SK-N-SH treated with all-trans-retinoic acid at 6 μM for 48 hours (cell line): ENCODE measurements at regions not wholly inside any gene's neighbourhood (a gene's known extent, or its start where the extent isn't known, plus 50 kb on each side); places are given as distances from the start of the nearest gene placed in this dataset.
A peak's percentile ranks its signal among the peaks of the same experiment; 100 is the strongest.

Experiments
- ATAC-seq: fragments of 200-7000 bp; cut with Tn5 transposase; 3 replicates; pipeline ENCODE4 v1.9.1; 2020; ENCODE audit warnings: mild to moderate bottlenecking, moderate library complexity
- ARNTL ChIP-seq: fragments of 450-650 bp; formaldehyde crosslinking; IDR thresholded peaks from 2 replicates; pipeline ENCODE4 v1.5.0; 2020; ENCODE audit warnings: low read depth, mild to moderate bottlenecking, moderate library complexity, borderline replicate concordance
- BACH2 ChIP-seq: fragments of 250-450 bp; sonication (Bioruptor Pico); IDR thresholded peaks from 2 replicates; pipeline ENCODE4 v1.9.0; 2021; ENCODE audit warnings: mild to moderate bottlenecking, borderline replicate concordance
- CREB5 ChIP-seq: fragments of 250-450 bp; sonication (Bioruptor Pico); IDR thresholded peaks from 2 replicates; pipeline ENCODE4 v1.5.1; 2020; ENCODE audit warnings: low read depth, mild to moderate bottlenecking, moderate library complexity
- CSRNP3 ChIP-seq: fragments of 250-450 bp; sonication (Bioruptor Pico); IDR thresholded peaks from 2 replicates; pipeline ENCODE4 v1.5.1; 2021; ENCODE audit warnings: mild to moderate bottlenecking, moderate library complexity
- ESRRG ChIP-seq: fragments of 250-450 bp; sonication (Bioruptor Pico); IDR thresholded peaks from 2 replicates; pipeline ENCODE4 v1.6.1; 2021; ENCODE audit warnings: mild to moderate bottlenecking
- ISL1 ChIP-seq: fragments of 250-450 bp; sonication (Bioruptor Pico); IDR thresholded peaks from 2 replicates; pipeline ENCODE4 v2.1.2; 2022; ENCODE audit warnings: mild to moderate bottlenecking, moderate library complexity
- POU6F1 ChIP-seq: fragments of 250-450 bp; sonication (Bioruptor Pico); IDR thresholded peaks from 2 replicates; pipeline ENCODE4 v1.8.0; 2021; ENCODE audit warnings: low read depth, mild to moderate bottlenecking, moderate library complexity, borderline replicate concordance
- PPARA ChIP-seq: fragments of 250-450 bp; sonication (Bioruptor Pico); IDR thresholded peaks from 2 replicates; pipeline ENCODE4 v1.5.0; 2020; ENCODE audit warnings: mild to moderate bottlenecking, borderline replicate concordance
- TCF4 ChIP-seq: fragments of 250-450 bp; sonication (Bioruptor Pico); IDR thresholded peaks from 2 replicates; pipeline ENCODE4 v1.8.0; 2021; ENCODE audit warnings: mild to moderate bottlenecking, moderate library complexity, borderline replicate concordance
- TSHZ2 ChIP-seq: fragments of 250-450 bp; sonication (Bioruptor Pico); IDR thresholded peaks from 2 replicates; pipeline ENCODE4 v1.5.0; 2020; ENCODE audit warnings: mild to moderate bottlenecking, moderate library complexity
- ZC3H10 ChIP-seq: fragments of 250-450 bp; sonication (Bioruptor Pico); IDR thresholded peaks from 2 replicates; pipeline ENCODE4 v1.5.1; 2021; ENCODE audit warnings: mild to moderate bottlenecking, moderate library complexity
- ZFP3 ChIP-seq: fragments of 250-450 bp; sonication (Bioruptor Pico); IDR thresholded peaks from 2 replicates; pipeline ENCODE4 v1.5.0; 2020; ENCODE audit warnings: mild to moderate bottlenecking, moderate library complexity
- ZFP30 ChIP-seq: fragments of 450-650 bp; formaldehyde crosslinking; IDR thresholded peaks from 2 replicates; pipeline ENCODE4 v1.5.0; 2022; ENCODE audit warnings: mild to moderate bottlenecking, moderate library complexity
- ZNF565 ChIP-seq: fragments of 450-650 bp; formaldehyde crosslinking; conservative IDR thresholded peaks from 2 replicates; pipeline ENCODE4 v1.5.0; 2020; ENCODE audit warnings: low read depth, mild to moderate bottlenecking, moderate library complexity
- ZNF70 ChIP-seq: fragments of 450-650 bp; formaldehyde crosslinking; IDR thresholded peaks from 2 replicates; pipeline ENCODE4 v1.5.0; 2020; ENCODE audit warnings: mild to moderate bottlenecking, moderate library complexity
- ZNF8 ChIP-seq: fragments of 450-650 bp; formaldehyde crosslinking; IDR thresholded peaks from 2 replicates; pipeline ENCODE4 v1.5.0; 2020; ENCODE audit warnings: mild to moderate bottlenecking, moderate library complexity

GRCh38 chr6:144697369-144697760, 412.2 kb downstream of the UTRN start:
- TF ChIP-seq ISL1 (CRISPR knock-in tag) (peak; percentile 48), TSHZ2 (CRISPR knock-in tag) (peak; percentile 69; the same call in 1 of the 2 replicates), TCF4 (CRISPR knock-in tag) (peak; percentile 94), ESRRG (no peak)
- ATAC-seq, result peak; percentile 32; the same call in 1 of the 3 replicates

GRCh38 chr6:144697801-144698200, 412.7 kb downstream of the UTRN start:
- no peak for ATAC-seq
- no peak for TF ChIP-seq TCF4 (CRISPR knock-in tag)
- TF ChIP-seq ZC3H10, result no peak
- no peak for TF ChIP-seq BACH2
- TF ChIP-seq ZFP3 (CRISPR knock-in tag), result no peak
- TF ChIP-seq ARNTL (CRISPR knock-in tag), result no peak
- TF ChIP-seq ZNF70 (CRISPR knock-in tag), result no peak
- TF ChIP-seq CREB5, result no peak
- no peak for TF ChIP-seq ZNF565 (CRISPR knock-in tag)
- no peak for TF ChIP-seq CSRNP3 (CRISPR knock-in tag)
- no peak for TF ChIP-seq PPARA
- TF ChIP-seq ZNF8 (CRISPR knock-in tag), result no peak
- no peak for TF ChIP-seq POU6F1 (CRISPR knock-in tag)
- TF ChIP-seq ISL1 (CRISPR knock-in tag), result no peak

- ATAC-seq, result no peak
- TF ChIP-seq ISL1 (CRISPR knock-in tag) (no peak), ZNF8 (CRISPR knock-in tag) (no peak), ZC3H10 (no peak), ZNF565 (CRISPR knock-in tag) (no peak), ZFP30 (no peak), CSRNP3 (CRISPR knock-in tag) (no peak), TSHZ2 (CRISPR knock-in tag) (no peak)
Observed at GRCh38 chr6:144702781-144703180, 417.6 kb downstream of the UTRN start.
